Neural cell (in vitro differentiated cells): ENCODE measurements at regions not wholly inside any gene's neighbourhood (a gene's known extent, or its start where the extent isn't known, plus 50 kb on each side); places are given as distances from the start of the nearest gene placed in this dataset.

Experiments
- H2AFZ ChIP-seq: fragments of 200-600, 300-800 bp; sonication (generic), shearing (Covaris generic); 2 replicates; pipeline ENCODE4 v1.6.0; 2014; ENCODE audit warnings: low read depth, mild to moderate bottlenecking, antibody characterized with exemption, low read length, moderate library complexity
- H3F3A ChIP-seq: fragments of 200-600 bp; shearing (Covaris generic); 2 replicates; pipeline ENCODE4 v1.6.1; 2016; ENCODE audit warnings: mild to moderate bottlenecking, moderate library complexity, mixed read lengths, antibody characterized with exemption, low read length; ENCODE audit not compliant: insufficient read depth, poor library complexity, severe bottlenecking
- H3K27ac ChIP-seq: fragments of 200-600, 300-800 bp; sonication (generic), shearing (Covaris generic); 2 replicates; pipeline ENCODE4 v1.5.1; 2014; ENCODE audit warnings: mild to moderate bottlenecking, low read length, moderate library complexity
- H3K27me3 ChIP-seq: fragments of 300-800, 200-600 bp; sonication (generic), shearing (Covaris generic); 2 replicates; pipeline ENCODE4 v1.6.0; 2014; ENCODE audit warnings: mild to moderate bottlenecking, low read depth, low read length, moderate library complexity; ENCODE audit not compliant: insufficient read depth
- H3K36me3 ChIP-seq: fragments of 300-800, 200-600 bp; sonication (generic), shearing (Covaris generic); 2 replicates; pipeline ENCODE4 v1.5.1; 2014; ENCODE audit warnings: mild to moderate bottlenecking, antibody characterized with exemption, low read length, moderate library complexity; ENCODE audit not compliant: insufficient read depth
- H3K4me2 ChIP-seq: fragments of 300-800, 200-600 bp; sonication (generic), shearing (Covaris generic); 2 replicates; pipeline ENCODE4 v1.6.0; 2014; ENCODE audit warnings: mild to moderate bottlenecking, low read length
- H3K4me3 ChIP-seq: fragments of 300-800, 200-600 bp; sonication (generic), shearing (Covaris generic); 2 replicates; pipeline ENCODE4 v1.5.1; 2014; ENCODE audit warnings: mild to moderate bottlenecking, low read length, moderate library complexity
- H3K79me2 ChIP-seq: fragments of 200-600 bp; shearing (Covaris generic); replicated peaks from 2 replicates; pipeline ENCODE4 v1.6.0; 2014; ENCODE audit warnings: mild to moderate bottlenecking, low read length, moderate library complexity; ENCODE audit not compliant: insufficient read depth
- H3K9ac ChIP-seq: fragments of 300-800, 200-600 bp; sonication (generic), shearing (Covaris generic); 2 replicates; pipeline ENCODE4 v1.6.1; 2016; ENCODE audit warnings: mild to moderate bottlenecking, low read length, mixed read lengths
- H3K9me2 ChIP-seq: fragments of 200-600 bp; shearing (Covaris generic); 2 replicates; pipeline ENCODE4 v1.6.1; 2016; ENCODE audit warnings: mild to moderate bottlenecking, low read length, mixed read lengths; ENCODE audit not compliant: insufficient read depth
- H3K9me3 ChIP-seq: fragments of 200-600, 300-800 bp; sonication (generic), shearing (Covaris generic); 2 replicates; pipeline ENCODE4 v1.6.1; 2016; ENCODE audit warnings: mild to moderate bottlenecking, mixed run types, low read length, moderate library complexity, mixed read lengths
- H4K20me1 ChIP-seq: fragments of 200-600 bp; shearing (Covaris generic); 2 replicates; pipeline ENCODE4 v1.6.1; 2016; ENCODE audit warnings: mild to moderate bottlenecking, mixed run types; ENCODE audit not compliant: insufficient read depth
- CTCF ChIP-seq: fragments of 450-650 bp; IDR thresholded peaks from 2 replicates; pipeline ENCODE4 v1.5.1; 2014; ENCODE audit warnings: antibody characterized with exemption, mild to moderate bottlenecking, moderate library complexity; ENCODE audit not compliant: poor library complexity, severe bottlenecking
- EP300 ChIP-seq: fragments of 450-650 bp; conservative IDR thresholded peaks from 2 replicates; pipeline ENCODE4 v1.6.1; 2014; ENCODE audit warnings: antibody characterized with exemption, mild to moderate bottlenecking, moderate library complexity; ENCODE audit not compliant: poor library complexity, severe bottlenecking
- EZH2 ChIP-seq: fragments of 200-600, 300-800 bp; shearing (Covaris generic), sonication (generic); IDR thresholded peaks from 2 replicates; pipeline ENCODE4 v1.6.1; 2014; ENCODE audit warnings: antibody characterized with exemption, low read length, borderline replicate concordance, mild to moderate bottlenecking; ENCODE audit not compliant: insufficient read depth, poor library complexity, severe bottlenecking
- MXI1 ChIP-seq: fragments of 450-650 bp; conservative IDR thresholded peaks from 2 replicates; pipeline ENCODE4 v1.6.1; 2014; ENCODE audit warnings: antibody characterized with exemption, mild to moderate bottlenecking; ENCODE audit not compliant: poor library complexity, severe bottlenecking
- POLR2AphosphoS5 ChIP-seq: IDR thresholded peaks from 2 replicates; pipeline ENCODE4 v1.6.1; 2012
- RAD21 ChIP-seq: fragments of 450-650 bp; conservative IDR thresholded peaks from 2 replicates; pipeline ENCODE4 v1.6.1; 2014; ENCODE audit warnings: antibody characterized with exemption, mild to moderate bottlenecking, moderate library complexity
- REST ChIP-seq: IDR thresholded peaks from 2 replicates; pipeline ENCODE4 v1.6.1; 2012; ENCODE audit warnings: borderline replicate concordance
- SMC3 ChIP-seq: fragments of 450-650 bp; conservative IDR thresholded peaks from 2 replicates; pipeline ENCODE4 v1.6.1; 2014; ENCODE audit warnings: antibody characterized with exemption, mild to moderate bottlenecking, moderate library complexity; ENCODE audit not compliant: poor library complexity
- TAF1 ChIP-seq: IDR thresholded peaks from 2 replicates; pipeline ENCODE4 v1.6.1; 2012; ENCODE audit warnings: low read depth

- H3K9me2 ChIP-seq, result no peaks in the 10 kb centered on the region
- no peak overlapping the region for H3K9ac ChIP-seq
- H3K79me2 ChIP-seq, result no peaks in the 10 kb centered on the region
- TF ChIP-seq POLR2AphosphoS5 (no peak), SMC3 (no peak), REST (no peak), EP300 (no peak), EZH2 (no peak), TAF1 (no peak), CTCF (no peak), RAD21 (no peak), MXI1 (no peak)
- no peak overlapping the region for H2AFZ ChIP-seq
- no peak overlapping the region for H3K27ac ChIP-seq
- no peaks in the 10 kb centered on the region for H3K27me3 ChIP-seq
- H3K36me3 ChIP-seq, result no peaks in the 10 kb centered on the region
- H3F3A ChIP-seq, result no peaks in the 10 kb centered on the region
- H4K20me1 ChIP-seq, result no peaks in the 10 kb centered on the region
- H3K4me3 ChIP-seq, result no peak overlapping the region
- H3K9me3 ChIP-seq, result no peaks in the 10 kb centered on the region
- H3K4me2 ChIP-seq, result no peak overlapping the region
Measured at GRCh38 chr2:238985931-238986446, 138.1 kb downstream of the TWIST2 start.

- Histone ChIP-seq H4K20me1 (no peaks in the 10 kb centered on the region), H3F3A (no peaks in the 10 kb centered on the region), H2AFZ (no peak overlapping the region)
Measured at GRCh38 chr2:238986491-238987351, 138.8 kb downstream of the TWIST2 start.

More at GRCh38 chr2:238986491-238987351, 138.8 kb downstream of the TWIST2 start:
- H3K79me2 ChIP-seq, result no peaks in the 10 kb centered on the region
- no peak overlapping the region for H3K9ac ChIP-seq
- TF ChIP-seq MXI1, result no peak
- TF ChIP-seq REST, result no peak
- TF ChIP-seq CTCF, result no peak
- TF ChIP-seq TAF1, result no peak
- TF ChIP-seq RAD21, result no peak
- no peaks in the 10 kb centered on the region for H3K27me3 ChIP-seq
- no peak overlapping the region for H3K27ac ChIP-seq
- no peak overlapping the region for H3K4me2 ChIP-seq
- no peak overlapping the region for H3K4me3 ChIP-seq
- H3K9me2 ChIP-seq, result no peaks in the 10 kb centered on the region
- H3K9me3 ChIP-seq, result no peaks in the 10 kb centered on the region
- no peaks in the 10 kb centered on the region for H3K36me3 ChIP-seq
